ENCODE measurements at regions not wholly inside any gene's neighbourhood (a gene's known extent, or its start where the extent isn't known, plus 50 kb on each side); places are given as distances from the start of the nearest gene placed in this dataset.
"Not testable (repeated sequence)": the region's sequence is repeated elsewhere in the genome, so short reads cannot be mapped to it uniquely, and the experiment has no call there.

DNA sequence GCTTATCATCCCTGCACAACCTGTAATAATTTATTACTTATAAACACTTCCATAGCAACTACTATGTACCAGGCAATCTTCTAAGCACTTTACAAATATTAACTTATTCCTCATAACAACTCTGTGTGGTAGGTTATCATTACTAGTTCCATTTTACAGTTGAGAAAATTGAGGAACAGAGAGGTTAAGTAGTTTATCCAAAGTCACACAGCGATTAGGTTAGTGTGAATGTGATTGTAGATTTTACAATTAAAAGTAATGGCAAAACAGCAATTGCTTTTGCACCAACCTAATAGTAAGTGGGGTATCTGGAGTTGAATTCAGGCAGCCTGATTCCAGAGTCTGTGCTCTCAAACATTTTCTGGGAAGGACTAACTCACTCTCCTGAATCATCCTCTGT lies 348.9 kb downstream of the NKX6-1 start:
- Mint-ChIP-seq H3K27me3 (ENCODE audit: low read depth) (peaks cover 9% of the 10 kb centered on the region), H3K27ac (ENCODE audit: unreplicated experiment) (no peak overlapping the region), H3K9me3 (ENCODE audit: low read depth) (no peaks in the 10 kb centered on the region), H3K4me1 (ENCODE audit: low read depth) (no peaks in the 10 kb centered on the region), H3K36me3 (ENCODE audit: low read depth) (no peaks in the 10 kb centered on the region), H3K4me3 (ENCODE audit: unreplicated experiment) (no peak overlapping the region)
- TF ChIP-seq, protein P1, sequence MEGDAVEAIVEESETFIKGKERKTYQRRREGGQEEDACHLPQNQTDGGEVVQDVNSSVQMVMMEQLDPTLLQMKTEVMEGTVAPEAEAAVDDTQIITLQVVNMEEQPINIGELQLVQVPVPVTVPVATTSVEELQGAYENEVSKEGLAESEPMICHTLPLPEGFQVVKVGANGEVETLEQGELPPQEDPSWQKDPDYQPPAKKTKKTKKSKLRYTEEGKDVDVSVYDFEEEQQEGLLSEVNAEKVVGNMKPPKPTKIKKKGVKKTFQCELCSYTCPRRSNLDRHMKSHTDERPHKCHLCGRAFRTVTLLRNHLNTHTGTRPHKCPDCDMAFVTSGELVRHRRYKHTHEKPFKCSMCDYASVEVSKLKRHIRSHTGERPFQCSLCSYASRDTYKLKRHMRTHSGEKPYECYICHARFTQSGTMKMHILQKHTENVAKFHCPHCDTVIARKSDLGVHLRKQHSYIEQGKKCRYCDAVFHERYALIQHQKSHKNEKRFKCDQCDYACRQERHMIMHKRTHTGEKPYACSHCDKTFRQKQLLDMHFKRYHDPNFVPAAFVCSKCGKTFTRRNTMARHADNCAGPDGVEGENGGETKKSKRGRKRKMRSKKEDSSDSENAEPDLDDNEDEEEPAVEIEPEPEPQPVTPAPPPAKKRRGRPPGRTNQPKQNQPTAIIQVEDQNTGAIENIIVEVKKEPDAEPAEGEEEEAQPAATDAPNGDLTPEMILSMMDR (IDR thresholded peaks at IDR 0.05) = no peak
- DNase-seq (ENCODE audit: low spot score) = no peak

- Mint-ChIP-seq H3K36me3 (ENCODE audit: low read depth) (no peaks in the 10 kb centered on the region), H3K4me1 (ENCODE audit: low read depth) (no peaks in the 10 kb centered on the region), H3K27me3 (ENCODE audit: low read depth) (peaks cover 6% of the 10 kb centered on the region), H3K27ac (ENCODE audit: unreplicated experiment) (no peak overlapping the region), H3K4me3 (ENCODE audit: unreplicated experiment) (no peak overlapping the region), H3K9me3 (ENCODE audit: low read depth) (no peaks in the 10 kb centered on the region)
- no peak for DNase-seq (ENCODE audit: low spot score)
- TF ChIP-seq, protein P1 (IDR thresholded peaks at IDR 0.05) = no peak
Observed at GRCh38 chr4:84147831-84148230, 351.3 kb downstream of the NKX6-1 start.

DNA sequence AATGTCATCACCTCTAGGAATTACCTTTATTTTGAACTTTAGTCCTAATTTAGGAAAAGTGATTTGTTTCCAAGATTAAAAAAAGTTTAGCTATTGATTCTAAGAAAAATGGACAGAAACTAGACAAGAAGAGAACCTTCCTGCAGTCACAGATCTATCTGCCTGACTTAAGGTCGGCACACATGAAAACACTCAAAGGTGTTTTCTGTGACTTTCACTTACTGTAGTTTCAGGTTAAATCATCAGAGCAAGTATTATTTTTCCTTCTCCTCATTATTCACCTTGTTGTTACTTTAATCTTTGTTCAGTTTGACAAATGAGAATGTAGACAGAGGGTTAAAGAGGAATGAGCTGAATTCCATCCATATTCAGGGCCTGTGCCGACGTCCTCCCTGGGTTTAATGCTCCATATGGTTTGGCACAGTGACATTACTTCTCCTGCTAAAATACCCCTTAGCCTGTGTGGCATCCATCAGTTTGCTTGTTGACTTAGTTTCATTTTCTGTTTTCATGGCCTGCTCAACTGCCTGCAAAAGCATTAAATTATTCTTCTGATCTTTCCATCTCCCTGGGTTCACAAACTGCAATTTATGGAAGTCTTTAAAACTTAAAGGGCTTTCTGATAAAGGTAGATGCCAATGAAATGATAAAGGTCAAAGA lies 352.7 kb downstream of the NKX6-1 start:
- Mint-ChIP-seq H3K27ac (ENCODE audit: unreplicated experiment) (no peak overlapping the region), H3K27me3 (ENCODE audit: low read depth) (peaks cover 5% of the 10 kb centered on the region), H3K36me3 (ENCODE audit: low read depth) (no peaks in the 10 kb centered on the region), H3K4me1 (ENCODE audit: low read depth) (no peaks in the 10 kb centered on the region), H3K4me3 (ENCODE audit: unreplicated experiment) (no peak overlapping the region), H3K9me3 (ENCODE audit: low read depth) (peaks cover 4% of the 10 kb centered on the region)
- TF ChIP-seq, protein P1 (IDR thresholded peaks at IDR 0.05) = no peak
- DNase-seq (ENCODE audit: low spot score) = no peak

DNA sequence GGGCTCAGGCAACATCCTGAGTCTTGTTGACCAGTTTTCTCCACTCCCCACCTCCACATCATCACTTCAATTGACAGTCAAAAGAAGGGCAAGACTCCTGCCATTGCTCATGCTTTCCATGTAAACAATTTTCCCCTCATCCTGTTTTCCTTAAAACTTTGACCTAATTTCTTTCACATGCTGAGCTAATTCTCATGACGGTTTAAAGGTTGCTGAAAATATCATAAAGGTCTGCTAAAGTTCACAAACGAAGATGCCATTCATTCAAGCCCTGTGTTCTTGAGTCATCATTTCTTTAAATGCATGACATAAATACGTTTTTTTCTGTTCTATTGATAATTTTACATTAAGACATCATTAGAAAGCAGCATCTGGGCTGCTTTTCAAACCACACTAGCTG lies 353.9 kb downstream of the NKX6-1 start:
- Mint-ChIP-seq H3K4me1 (ENCODE audit: low read depth) (no peaks in the 10 kb centered on the region), H3K27ac (ENCODE audit: unreplicated experiment) (no peak overlapping the region), H3K9me3 (ENCODE audit: low read depth) (peaks cover 4% of the 10 kb centered on the region), H3K36me3 (ENCODE audit: low read depth) (no peaks in the 10 kb centered on the region), H3K4me3 (ENCODE audit: unreplicated experiment) (no peak overlapping the region), H3K27me3 (ENCODE audit: low read depth) (peaks cover 6% of the 10 kb centered on the region)
- no peak for DNase-seq (ENCODE audit: low spot score)
- TF ChIP-seq, protein P1 (IDR thresholded peaks at IDR 0.05) = no peak

- H3K27me3 Mint-ChIP-seq (ENCODE audit: low read depth); H3K36me3 Mint-ChIP-seq (ENCODE audit: low read depth); H3K9me3 Mint-ChIP-seq (ENCODE audit: low read depth); DNase-seq (ENCODE audit: low spot score); H3K27ac Mint-ChIP-seq (ENCODE audit: unreplicated experiment); H3K4me1 Mint-ChIP-seq (ENCODE audit: low read depth): not testable (repeated sequence)
- peak overlapping the region; percentile 38 for H3K4me3 Mint-ChIP-seq (ENCODE audit: unreplicated experiment)
Observed at GRCh38 chr4:84126911-84127310, 372.2 kb downstream of the NKX6-1 start.

All from chondrocyte (in vitro differentiated cells).